K562 (cell line): ENCODE measurements at regions not wholly inside any gene's neighbourhood (a gene's known extent, or its start where the extent isn't known, plus 50 kb on each side); places are given as distances from the start of the nearest gene placed in this dataset.

Source experiments
- E2F6 ChIP-seq, 2 experiments: IDR thresholded peaks; 2 replicates each; pipeline ENCODE4 v1.6.1; 2011; ENCODE audit warnings: borderline replicate concordance in 1 of 2, control low read depth in 1 of 2, low read depth in 1 of 2, low read length in 1 of 2, mild to moderate bottlenecking in 1 of 2, mixed read lengths in 1 of 2, moderate library complexity in 1 of 2; ENCODE audit not compliant: insufficient read depth in 1 of 2, insufficient read length in 1 of 2, poor library complexity in 1 of 2, severe bottlenecking in 1 of 2; ENCODE audit errors: extremely low read depth in 1 of 2
- TF ChIP-seq, protein P1 (sequence below): fragments of 450-650 bp; IDR thresholded peaks from 2 replicates; pipeline ENCODE4 v1.6.1; 2018; ENCODE audit not compliant: partially characterized antibody
- TF ChIP-seq, protein P2 (sequence below): fragments of 450-650 bp; formaldehyde crosslinking; conservative IDR thresholded peaks from 2 replicates; pipeline ENCODE4 v1.4.0; 2022; ENCODE audit warnings: mild to moderate bottlenecking, missing genetic modification characterization

DNA sequence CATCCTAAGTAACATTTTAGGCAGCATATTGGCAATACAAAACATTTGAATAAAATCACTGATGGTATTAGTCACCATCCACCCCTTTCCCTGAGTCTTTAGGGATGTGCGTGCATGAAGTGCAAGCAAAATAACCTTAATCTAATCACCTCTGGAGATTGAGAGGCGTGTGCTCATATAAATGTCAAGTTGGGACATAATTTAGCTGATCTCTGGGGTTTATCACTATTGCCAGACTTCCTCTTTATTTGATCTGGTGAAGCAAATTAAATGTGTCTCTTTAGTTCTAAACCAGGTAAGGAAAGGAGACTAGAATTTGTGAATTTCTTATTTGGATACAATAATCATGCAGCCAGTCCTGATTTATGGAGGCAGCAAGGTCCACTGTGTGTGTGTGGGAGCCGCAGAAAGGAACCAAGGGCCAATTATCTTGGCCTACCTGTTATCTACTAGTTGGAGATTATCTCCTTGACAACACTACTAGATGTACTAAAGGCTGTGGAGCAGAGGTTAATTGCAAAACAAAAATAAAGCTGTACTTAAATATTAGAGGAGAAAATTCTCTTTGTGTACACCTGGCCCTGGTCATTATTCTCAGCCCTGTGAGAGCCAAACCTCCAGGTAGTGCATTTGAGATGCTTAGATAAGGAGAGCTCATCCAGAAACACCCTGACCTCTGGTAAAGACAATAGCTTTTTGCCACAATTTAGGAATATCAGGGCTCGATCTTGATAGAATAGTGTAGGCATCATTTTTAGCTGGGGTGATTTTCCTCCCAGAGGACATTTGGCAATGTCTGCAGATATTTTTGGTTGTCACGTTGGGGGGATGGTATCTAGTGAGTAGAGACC is 78.2 kb downstream of the HRH4 start (continued):
- TF ChIP-seq, protein P1, sequence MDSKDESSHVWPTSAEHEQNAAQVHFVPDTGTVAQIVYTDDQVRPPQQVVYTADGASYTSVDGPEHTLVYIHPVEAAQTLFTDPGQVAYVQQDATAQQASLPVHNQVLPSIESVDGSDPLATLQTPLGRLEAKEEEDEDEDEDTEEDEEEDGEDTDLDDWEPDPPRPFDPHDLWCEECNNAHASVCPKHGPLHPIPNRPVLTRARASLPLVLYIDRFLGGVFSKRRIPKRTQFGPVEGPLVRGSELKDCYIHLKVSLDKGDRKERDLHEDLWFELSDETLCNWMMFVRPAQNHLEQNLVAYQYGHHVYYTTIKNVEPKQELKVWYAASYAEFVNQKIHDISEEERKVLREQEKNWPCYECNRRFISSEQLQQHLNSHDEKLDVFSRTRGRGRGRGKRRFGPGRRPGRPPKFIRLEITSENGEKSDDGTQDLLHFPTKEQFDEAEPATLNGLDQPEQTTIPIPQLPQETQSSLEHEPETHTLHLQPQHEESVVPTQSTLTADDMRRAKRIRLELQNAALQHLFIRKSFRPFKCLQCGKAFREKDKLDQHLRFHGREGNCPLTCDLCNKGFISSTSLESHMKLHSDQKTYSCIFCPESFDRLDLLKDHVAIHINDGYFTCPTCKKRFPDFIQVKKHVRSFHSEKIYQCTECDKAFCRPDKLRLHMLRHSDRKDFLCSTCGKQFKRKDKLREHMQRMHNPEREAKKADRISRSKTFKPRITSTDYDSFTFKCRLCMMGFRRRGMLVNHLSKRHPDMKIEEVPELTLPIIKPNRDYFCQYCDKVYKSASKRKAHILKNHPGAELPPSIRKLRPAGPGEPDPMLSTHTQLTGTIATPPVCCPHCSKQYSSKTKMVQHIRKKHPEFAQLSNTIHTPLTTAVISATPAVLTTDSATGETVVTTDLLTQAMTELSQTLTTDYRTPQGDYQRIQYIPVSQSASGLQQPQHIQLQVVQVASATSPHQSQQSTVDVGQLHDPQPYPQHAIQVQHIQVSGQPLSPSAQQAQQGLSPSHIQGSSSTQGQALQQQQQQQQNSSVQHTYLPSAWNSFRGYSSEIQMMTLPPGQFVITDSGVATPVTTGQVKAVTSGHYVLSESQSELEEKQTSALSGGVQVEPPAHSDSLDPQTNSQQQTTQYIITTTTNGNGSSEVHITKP = no peak
- TF ChIP-seq, protein P2, sequence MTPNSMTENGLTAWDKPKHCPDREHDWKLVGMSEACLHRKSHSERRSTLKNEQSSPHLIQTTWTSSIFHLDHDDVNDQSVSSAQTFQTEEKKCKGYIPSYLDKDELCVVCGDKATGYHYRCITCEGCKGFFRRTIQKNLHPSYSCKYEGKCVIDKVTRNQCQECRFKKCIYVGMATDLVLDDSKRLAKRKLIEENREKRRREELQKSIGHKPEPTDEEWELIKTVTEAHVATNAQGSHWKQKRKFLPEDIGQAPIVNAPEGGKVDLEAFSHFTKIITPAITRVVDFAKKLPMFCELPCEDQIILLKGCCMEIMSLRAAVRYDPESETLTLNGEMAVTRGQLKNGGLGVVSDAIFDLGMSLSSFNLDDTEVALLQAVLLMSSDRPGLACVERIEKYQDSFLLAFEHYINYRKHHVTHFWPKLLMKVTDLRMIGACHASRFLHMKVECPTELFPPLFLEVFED (CRISPR knock-in tag) = no peak
- TF ChIP-seq E2F6 (IDR thresholded peaks at IDR 0.05; ENCODE audit: borderline replicate concordance in 1 of 2, extremely low read depth in 1 of 2, insufficient read depth in 1 of 2, insufficient read length in 1 of 2, low read depth in 1 of 2, low read length in 1 of 2, poor library complexity in 1 of 2, severe bottlenecking in 1 of 2) = no peak
- TF ChIP-seq, all 486 proteins: peak for 0
